Loucy (cell line): ENCODE measurements at regions not wholly inside any gene's neighbourhood (a gene's known extent, or its start where the extent isn't known, plus 50 kb on each side); places are given as distances from the start of the nearest gene placed in this dataset.

Experiments
- H2AFZ ChIP-seq: fragments of 200-600 bp; sonication (generic); 2 replicates; pipeline ENCODE4 v1.6.0; 2016; ENCODE audit warnings: antibody characterized with exemption, mild to moderate bottlenecking, low read length, moderate library complexity
- H3F3A ChIP-seq: fragments of 200-600 bp; 2 replicates; pipeline ENCODE4 v1.6.0; 2016; ENCODE audit warnings: antibody characterized with exemption, low read depth, mild to moderate bottlenecking
- H3K27me3 ChIP-seq: fragments of 200-600 bp; sonication (generic); 2 replicates; pipeline ENCODE4 v1.6.1; 2014; ENCODE audit warnings: low read length, mild to moderate bottlenecking; ENCODE audit not compliant: insufficient read depth, poor library complexity, severe bottlenecking
- H3K36me3 ChIP-seq: fragments of 200-600 bp; sonication (generic); 2 replicates; pipeline ENCODE4 v1.6.1; 2016; ENCODE audit warnings: low read length; ENCODE audit not compliant: insufficient read depth
- H3K4me1 ChIP-seq: fragments of 200-600 bp; sonication (generic); 2 replicates; pipeline ENCODE4 v1.5.1; 2014; ENCODE audit warnings: low read length, mild to moderate bottlenecking; ENCODE audit not compliant: insufficient read depth, poor library complexity, severe bottlenecking
- H3K4me2 ChIP-seq: fragments of 200-600 bp; sonication (generic); 2 replicates; pipeline ENCODE4 v1.6.0; 2014; ENCODE audit warnings: antibody characterized with exemption, low read length, low read depth, mild to moderate bottlenecking; ENCODE audit not compliant: poor library complexity, severe bottlenecking
- H3K4me3 ChIP-seq: fragments of 200-600 bp; sonication (generic); 2 replicates; pipeline ENCODE4 v1.5.1; 2014; ENCODE audit warnings: low read length, mild to moderate bottlenecking, mixed read lengths; ENCODE audit not compliant: poor library complexity, severe bottlenecking
- H3K79me2 ChIP-seq: fragments of 200-600 bp; sonication (generic); 2 replicates; pipeline ENCODE4 v1.6.1; 2014; ENCODE audit warnings: low read length; ENCODE audit not compliant: insufficient read depth
- H3K9ac ChIP-seq: fragments of 200-600 bp; sonication (generic); 2 replicates; pipeline ENCODE4 v1.6.0; 2014; ENCODE audit warnings: mild to moderate bottlenecking, low read depth, low read length, moderate library complexity; ENCODE audit not compliant: poor library complexity, severe bottlenecking
- H3K9me2 ChIP-seq: fragments of 200-600 bp; sonication (generic); replicated peaks from 2 replicates; pipeline ENCODE4 v1.6.1; 2016; ENCODE audit warnings: low read depth, low read length, mixed read lengths
- H3K9me3 ChIP-seq: fragments of 200-600 bp; sonication (generic); 2 replicates; pipeline ENCODE4 v1.6.1; 2014; ENCODE audit warnings: mild to moderate bottlenecking, antibody characterized with exemption, low read length, low read depth; ENCODE audit not compliant: insufficient read depth
- H4K20me1 ChIP-seq: fragments of 200-600 bp; sonication (generic); 2 replicates; pipeline ENCODE4 v1.6.0; 2014; ENCODE audit warnings: antibody characterized with exemption, low read length, mild to moderate bottlenecking; ENCODE audit not compliant: insufficient read depth, poor library complexity, severe bottlenecking
- EZH2phosphoT487 ChIP-seq: fragments of 200-600 bp; IDR thresholded peaks from 2 replicates; pipeline ENCODE4 v1.6.1; 2018; ENCODE audit warnings: antibody characterized with exemption, mild to moderate bottlenecking, moderate library complexity, borderline replicate concordance
- TF ChIP-seq, protein P1 (sequence below): fragments of 200-600 bp; sonication (generic); conservative IDR thresholded peaks from 2 replicates; pipeline ENCODE4 v1.5.1; 2014; ENCODE audit warnings: mild to moderate bottlenecking, antibody characterized with exemption, low read length

DNA sequence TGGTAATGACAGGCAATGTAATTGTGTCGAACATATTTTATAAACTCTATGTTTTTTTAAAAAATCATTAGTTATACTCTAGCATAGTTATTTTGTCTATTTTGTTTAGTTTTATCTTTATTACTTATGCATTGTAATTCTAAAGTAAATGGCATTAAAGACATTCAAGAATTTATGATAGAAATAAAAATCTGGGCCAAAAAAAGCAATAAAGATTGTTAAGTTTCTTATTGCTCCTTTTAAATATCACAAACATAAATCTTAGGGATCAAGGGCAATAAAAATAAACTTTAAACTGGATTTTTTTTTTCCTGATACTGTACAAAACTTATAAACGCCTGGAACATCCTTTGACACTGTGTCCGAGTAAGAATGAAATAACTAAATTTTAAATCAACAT, 931.5 kb upstream of the EYS start:
- Histone ChIP-seq H3K4me2 (no peak overlapping the region), H3K79me2 (no peaks in the 10 kb centered on the region), H2AFZ (no peak overlapping the region), H3K27me3 (no peaks in the 10 kb centered on the region), H3F3A (no peaks in the 10 kb centered on the region), H3K4me3 (no peak overlapping the region), H3K4me1 (no peaks in the 10 kb centered on the region), H4K20me1 (no peaks in the 10 kb centered on the region), H3K9ac (no peak overlapping the region), H3K9me2 (no peaks in the 10 kb centered on the region), H3K9me3 (no peaks in the 10 kb centered on the region), H3K36me3 (no peaks in the 10 kb centered on the region)
- no peak for TF ChIP-seq EZH2phosphoT487
- TF ChIP-seq, protein P1, sequence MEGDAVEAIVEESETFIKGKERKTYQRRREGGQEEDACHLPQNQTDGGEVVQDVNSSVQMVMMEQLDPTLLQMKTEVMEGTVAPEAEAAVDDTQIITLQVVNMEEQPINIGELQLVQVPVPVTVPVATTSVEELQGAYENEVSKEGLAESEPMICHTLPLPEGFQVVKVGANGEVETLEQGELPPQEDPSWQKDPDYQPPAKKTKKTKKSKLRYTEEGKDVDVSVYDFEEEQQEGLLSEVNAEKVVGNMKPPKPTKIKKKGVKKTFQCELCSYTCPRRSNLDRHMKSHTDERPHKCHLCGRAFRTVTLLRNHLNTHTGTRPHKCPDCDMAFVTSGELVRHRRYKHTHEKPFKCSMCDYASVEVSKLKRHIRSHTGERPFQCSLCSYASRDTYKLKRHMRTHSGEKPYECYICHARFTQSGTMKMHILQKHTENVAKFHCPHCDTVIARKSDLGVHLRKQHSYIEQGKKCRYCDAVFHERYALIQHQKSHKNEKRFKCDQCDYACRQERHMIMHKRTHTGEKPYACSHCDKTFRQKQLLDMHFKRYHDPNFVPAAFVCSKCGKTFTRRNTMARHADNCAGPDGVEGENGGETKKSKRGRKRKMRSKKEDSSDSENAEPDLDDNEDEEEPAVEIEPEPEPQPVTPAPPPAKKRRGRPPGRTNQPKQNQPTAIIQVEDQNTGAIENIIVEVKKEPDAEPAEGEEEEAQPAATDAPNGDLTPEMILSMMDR, result no peak

DNA sequence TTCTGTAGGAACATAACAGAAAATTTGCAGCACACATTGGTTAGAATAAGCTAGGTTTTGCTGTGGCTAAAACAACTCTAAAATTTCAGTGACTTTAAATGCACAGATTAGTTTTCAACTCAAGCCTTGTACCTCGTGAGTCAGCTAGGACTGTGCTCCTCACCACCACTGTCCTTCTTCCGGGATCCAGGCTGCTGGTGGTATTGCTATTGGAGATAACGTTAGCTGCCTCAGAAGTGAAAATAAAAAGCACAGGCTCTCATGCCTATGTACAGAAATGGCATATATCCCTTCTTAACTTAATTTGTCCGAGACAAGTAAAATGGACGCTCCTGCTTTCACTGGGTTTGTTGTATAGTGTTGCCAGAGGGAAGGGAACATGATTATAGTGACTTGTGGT, 931.1 kb upstream of the EYS start:
- Histone ChIP-seq H3K27me3 (no peaks in the 10 kb centered on the region), H3K4me3 (no peak overlapping the region), H4K20me1 (no peaks in the 10 kb centered on the region), H2AFZ (no peak overlapping the region), H3K9me2 (no peaks in the 10 kb centered on the region), H3K36me3 (no peaks in the 10 kb centered on the region), H3K4me1 (no peaks in the 10 kb centered on the region), H3K4me2 (no peak overlapping the region), H3K79me2 (no peaks in the 10 kb centered on the region), H3K9me3 (no peaks in the 10 kb centered on the region), H3F3A (no peaks in the 10 kb centered on the region), H3K9ac (no peak overlapping the region)
- TF ChIP-seq, protein P1, result no peak
- no peak for TF ChIP-seq EZH2phosphoT487

DNA sequence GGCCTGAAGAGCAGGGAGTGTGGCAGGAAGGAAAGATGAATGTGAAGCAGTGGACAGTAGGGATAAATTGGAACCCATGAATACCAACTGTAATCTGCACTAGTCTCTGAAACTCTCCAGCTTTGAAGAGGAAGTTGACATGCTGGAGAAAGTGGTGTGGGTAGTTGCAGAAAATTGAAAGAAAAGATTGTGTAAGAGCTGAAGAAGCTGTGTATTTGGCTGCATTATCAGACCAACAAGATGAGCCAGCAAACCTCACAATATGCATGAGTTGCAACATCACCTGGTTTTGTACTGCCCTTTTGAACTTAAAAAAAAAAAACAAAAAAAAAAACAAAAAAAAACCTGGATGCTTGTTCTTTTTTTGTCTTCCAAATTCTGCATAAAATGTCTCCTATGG, 921.9 kb upstream of the EYS start:
- no peak for TF ChIP-seq EZH2phosphoT487
- TF ChIP-seq, protein P1, result no peak
- Histone ChIP-seq H3K79me2 (no peaks in the 10 kb centered on the region), H3K27me3 (no peaks in the 10 kb centered on the region), H3K4me2 (no peak overlapping the region), H3K9ac (no peak overlapping the region), H4K20me1 (no peaks in the 10 kb centered on the region), H3K9me2 (no peaks in the 10 kb centered on the region), H2AFZ (no peak overlapping the region), H3F3A (no peaks in the 10 kb centered on the region), H3K4me3 (no peak overlapping the region), H3K4me1 (no peaks in the 10 kb centered on the region), H3K36me3 (no peaks in the 10 kb centered on the region), H3K9me3 (no peaks in the 10 kb centered on the region)
